SU-DHL-6 (cell line): ENCODE measurements at regions not wholly inside any gene's neighbourhood (a gene's known extent, or its start where the extent isn't known, plus 50 kb on each side); places are given as distances from the start of the nearest gene placed in this dataset.

Experiments used
- H2AFZ ChIP-seq: fragments of 200-600 bp; sonication (generic); 2 replicates; pipeline ENCODE4 v1.6.1; 2014; ENCODE audit warnings: low read depth, mild to moderate bottlenecking, moderate library complexity, mixed read lengths, antibody characterized with exemption, low read length; ENCODE audit not compliant: severe bottlenecking
- H3F3A ChIP-seq: fragments of 200-600 bp; shearing (Covaris generic); 2 replicates; pipeline ENCODE4 v1.6.0; 2016; ENCODE audit warnings: antibody characterized with exemption, mild to moderate bottlenecking; ENCODE audit not compliant: insufficient read depth
- H3K27ac ChIP-seq: fragments of 200-600 bp; sonication (generic); 2 replicates; pipeline ENCODE4 v1.5.1; 2016; ENCODE audit warnings: low read depth, mild to moderate bottlenecking, low read length, moderate library complexity, mixed read lengths
- H3K27me3 ChIP-seq: fragments of 200-600 bp; sonication (generic), shearing (Covaris generic); 2 replicates; pipeline ENCODE4 v1.6.0; 2014; ENCODE audit warnings: mild to moderate bottlenecking, low read length
- H3K36me3 ChIP-seq: fragments of 200-600 bp; sonication (generic); 2 replicates; pipeline ENCODE4 v1.6.1; 2014; ENCODE audit warnings: mild to moderate bottlenecking, low read length, mixed read lengths
- H3K4me2 ChIP-seq: fragments of 300-600, 200-600 bp; shearing (Covaris generic), sonication (generic); 2 replicates; pipeline ENCODE4 v1.6.0; 2014; ENCODE audit warnings: low read length, low read depth, mild to moderate bottlenecking; ENCODE audit not compliant: poor library complexity, severe bottlenecking
- H3K4me3 ChIP-seq: fragments of 200-600 bp; sonication (generic); 2 replicates; pipeline ENCODE4 v1.5.1; 2014; ENCODE audit warnings: antibody characterized with exemption, low read length, mild to moderate bottlenecking, mixed read lengths; ENCODE audit not compliant: insufficient read depth, poor library complexity, severe bottlenecking
- H3K79me2 ChIP-seq: fragments of 200-600 bp; sonication (generic); 2 replicates; pipeline ENCODE4 v1.6.1; 2014; ENCODE audit warnings: mild to moderate bottlenecking, low read length, moderate library complexity; ENCODE audit not compliant: insufficient read depth
- H3K9ac ChIP-seq: fragments of 200-600 bp; sonication (generic); 2 replicates; pipeline ENCODE4 v1.7.0; 2014; ENCODE audit warnings: mild to moderate bottlenecking, low read length
- H3K9me2 ChIP-seq: fragments of 200-600 bp; sonication (generic); replicated peaks from 2 replicates; pipeline ENCODE4 v1.6.1; 2014; ENCODE audit warnings: low read length; ENCODE audit not compliant: insufficient read depth
- H3K9me3 ChIP-seq: fragments of 200-600 bp; sonication (generic); 2 replicates; pipeline ENCODE4 v1.6.1; 2014; ENCODE audit warnings: low read length, mixed read lengths; ENCODE audit not compliant: insufficient read depth
- H4K20me1 ChIP-seq: fragments of 200-600 bp; sonication (generic); 2 replicates; pipeline ENCODE4 v1.6.1; 2014; ENCODE audit warnings: low read depth, mild to moderate bottlenecking, antibody characterized with exemption, low read length, moderate library complexity, mixed read lengths
- CTCF ChIP-seq: fragments of 200-600 bp; sonication (generic); IDR thresholded peaks from one replicate; pipeline ENCODE4 v1.5.1; 2017; ENCODE audit warnings: antibody characterized with exemption, mild to moderate bottlenecking, low read length, moderate library complexity; ENCODE audit not compliant: insufficient read depth, poor library complexity, severe bottlenecking
- EZH2phosphoT487 ChIP-seq: fragments of 200-600 bp; sonication (generic), shearing (Covaris generic); conservative IDR thresholded peaks from 2 replicates; pipeline ENCODE4 v1.6.1; 2018; ENCODE audit warnings: mild to moderate bottlenecking, antibody characterized with exemption, low read length, moderate library complexity, mixed read lengths

- no peak overlapping the region for H3K4me2 ChIP-seq
- no peaks in the 10 kb centered on the region for H3K9me2 ChIP-seq
- no peak overlapping the region for H3K27ac ChIP-seq
- no peaks in the 10 kb centered on the region for H3K9me3 ChIP-seq
- H3K9ac ChIP-seq: no peak overlapping the region
- H2AFZ ChIP-seq: no peak overlapping the region
- H3K4me3 ChIP-seq: no peak overlapping the region
- no peaks in the 10 kb centered on the region for H3K79me2 ChIP-seq
- H4K20me1 ChIP-seq: no peaks in the 10 kb centered on the region
- no peak for TF ChIP-seq EZH2phosphoT487
- no peaks in the 10 kb centered on the region for H3K36me3 ChIP-seq
- no peaks in the 10 kb centered on the region for H3K27me3 ChIP-seq
- no peaks in the 10 kb centered on the region for H3F3A ChIP-seq
Measured at GRCh38 chr3:87624860-87625259, 348.5 kb upstream of the POU1F1 start.

- H3F3A ChIP-seq: no peaks in the 10 kb centered on the region
- H3K4me3 ChIP-seq: no peak overlapping the region
- H3K4me2 ChIP-seq: no peak overlapping the region
- no peak overlapping the region for H3K27ac ChIP-seq
- no peak overlapping the region for H3K9ac ChIP-seq
- no peaks in the 10 kb centered on the region for H3K27me3 ChIP-seq
- H4K20me1 ChIP-seq: no peaks in the 10 kb centered on the region
- H3K79me2 ChIP-seq: no peaks in the 10 kb centered on the region
- TF ChIP-seq CTCF: no peak
- TF ChIP-seq EZH2phosphoT487: no peak
- no peaks in the 10 kb centered on the region for H3K9me2 ChIP-seq
- H3K36me3 ChIP-seq: no peaks in the 10 kb centered on the region
- H2AFZ ChIP-seq: no peak overlapping the region
- H3K9me3 ChIP-seq: no peaks in the 10 kb centered on the region
Measured at GRCh38 chr3:87621667-87622066, 345.3 kb upstream of the POU1F1 start.

GRCh38 chr3:87615506-87615905 is 339.1 kb upstream of the POU1F1 start:
- Histone ChIP-seq H3K4me2 (no peak overlapping the region), H3K4me3 (no peak overlapping the region), H3K27ac (no peak overlapping the region), H4K20me1 (no peaks in the 10 kb centered on the region), H3F3A (no peaks in the 10 kb centered on the region), H3K9ac (no peak overlapping the region), H3K36me3 (no peaks in the 10 kb centered on the region), H3K79me2 (no peaks in the 10 kb centered on the region), H3K27me3 (no peaks in the 10 kb centered on the region), H2AFZ (no peak overlapping the region), H3K9me3 (no peaks in the 10 kb centered on the region), H3K9me2 (no peaks in the 10 kb centered on the region)
- TF ChIP-seq CTCF (no peak), EZH2phosphoT487 (no peak)

GRCh38 chr3:87614998-87615397 is 338.6 kb upstream of the POU1F1 start:
- H3K27me3 ChIP-seq: no peaks in the 10 kb centered on the region
- no peaks in the 10 kb centered on the region for H3K9me2 ChIP-seq
- no peak overlapping the region for H3K4me3 ChIP-seq
- H3K9me3 ChIP-seq: no peaks in the 10 kb centered on the region
- H4K20me1 ChIP-seq: no peaks in the 10 kb centered on the region
- H3K36me3 ChIP-seq: no peaks in the 10 kb centered on the region
- no peak overlapping the region for H3K9ac ChIP-seq
- H3K27ac ChIP-seq: no peak overlapping the region
- H2AFZ ChIP-seq: no peak overlapping the region
- H3K79me2 ChIP-seq: no peaks in the 10 kb centered on the region
- TF ChIP-seq CTCF: no peak
- no peak for TF ChIP-seq EZH2phosphoT487
- no peaks in the 10 kb centered on the region for H3F3A ChIP-seq
- no peak overlapping the region for H3K4me2 ChIP-seq
